ENCODE measurements at regions not wholly inside any gene's neighbourhood (a gene's known extent, or its start where the extent isn't known, plus 50 kb on each side); places are given as distances from the start of the nearest gene placed in this dataset.

DNA sequence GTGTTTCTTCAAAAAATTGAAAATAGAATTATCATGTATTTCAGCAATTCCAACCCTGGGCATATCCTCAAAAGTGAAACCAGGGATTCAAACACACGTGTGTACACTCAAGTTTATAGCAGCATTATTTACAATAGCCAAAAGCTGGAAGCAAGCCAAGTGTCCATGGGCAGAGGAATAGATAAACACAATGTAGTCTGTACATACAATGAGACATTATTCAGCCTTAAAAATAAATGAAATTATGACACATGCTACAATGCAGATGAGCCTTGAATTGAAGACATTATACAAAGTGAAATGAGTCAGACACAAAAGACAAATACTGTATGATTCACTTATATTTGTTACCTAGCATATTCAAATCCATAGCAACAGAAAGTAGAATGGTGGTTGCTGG lies 853.4 kb downstream of the STIM2 start:
- DNase-seq (ENCODE audit: low read depth, low spot score), result no peak

DNA sequence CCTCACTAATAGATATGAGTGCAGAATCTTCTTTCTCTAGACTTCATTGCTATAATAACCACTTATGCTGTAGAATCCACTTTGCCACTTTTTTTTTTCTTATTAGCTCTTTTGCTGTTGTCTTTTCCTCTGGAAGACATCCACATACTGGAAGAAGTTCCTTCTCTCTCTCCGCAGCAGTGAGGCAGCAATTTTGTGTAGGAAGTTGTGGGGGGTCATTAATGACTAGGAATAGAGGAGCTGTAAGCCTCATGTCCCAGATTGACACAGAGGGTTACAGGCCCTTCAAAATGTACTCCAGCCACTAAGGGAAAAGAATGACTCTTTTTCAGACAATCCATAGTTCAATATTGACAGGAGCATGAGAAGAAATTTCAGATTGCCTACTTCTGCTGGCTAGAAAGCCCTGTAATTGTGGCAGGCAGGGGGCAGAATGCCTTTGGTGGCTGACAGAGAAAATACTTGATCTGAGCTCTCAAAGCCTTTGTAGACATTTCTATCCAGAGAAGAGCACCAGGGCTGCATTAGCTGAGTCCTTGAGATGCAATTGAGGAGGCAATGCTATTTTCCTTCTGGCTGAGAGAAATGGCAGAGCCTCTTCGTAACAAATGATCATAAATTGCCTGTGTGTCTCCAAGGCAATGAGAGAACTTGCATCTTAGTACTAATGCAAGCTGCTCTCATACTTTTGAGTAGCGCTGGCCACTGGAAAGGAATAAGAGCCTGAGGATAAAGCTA lies 856.2 kb downstream of the STIM2 start:
- ChIA-PET CTCF (no interaction called here), POLR2A (no interaction called here)
- TF ChIP-seq, protein P1, sequence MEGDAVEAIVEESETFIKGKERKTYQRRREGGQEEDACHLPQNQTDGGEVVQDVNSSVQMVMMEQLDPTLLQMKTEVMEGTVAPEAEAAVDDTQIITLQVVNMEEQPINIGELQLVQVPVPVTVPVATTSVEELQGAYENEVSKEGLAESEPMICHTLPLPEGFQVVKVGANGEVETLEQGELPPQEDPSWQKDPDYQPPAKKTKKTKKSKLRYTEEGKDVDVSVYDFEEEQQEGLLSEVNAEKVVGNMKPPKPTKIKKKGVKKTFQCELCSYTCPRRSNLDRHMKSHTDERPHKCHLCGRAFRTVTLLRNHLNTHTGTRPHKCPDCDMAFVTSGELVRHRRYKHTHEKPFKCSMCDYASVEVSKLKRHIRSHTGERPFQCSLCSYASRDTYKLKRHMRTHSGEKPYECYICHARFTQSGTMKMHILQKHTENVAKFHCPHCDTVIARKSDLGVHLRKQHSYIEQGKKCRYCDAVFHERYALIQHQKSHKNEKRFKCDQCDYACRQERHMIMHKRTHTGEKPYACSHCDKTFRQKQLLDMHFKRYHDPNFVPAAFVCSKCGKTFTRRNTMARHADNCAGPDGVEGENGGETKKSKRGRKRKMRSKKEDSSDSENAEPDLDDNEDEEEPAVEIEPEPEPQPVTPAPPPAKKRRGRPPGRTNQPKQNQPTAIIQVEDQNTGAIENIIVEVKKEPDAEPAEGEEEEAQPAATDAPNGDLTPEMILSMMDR (IDR thresholded peaks at IDR 0.05; ENCODE audit: insufficient read depth, low read length, missing control alignments), result no peak
- H3K4me3 ChIP-seq (ENCODE audit: low read depth, low read length), result no peak overlapping the region
- no peak for DNase-seq (ENCODE audit: low read depth, low spot score)

More for the DNA sequence above, 853.4 kb downstream of the STIM2 start:
- H3K4me3 ChIP-seq (ENCODE audit: low read depth, low read length), result no peak overlapping the region
- CTCF ChIA-PET, result no interaction called here
- POLR2A ChIA-PET, result no interaction called here
- TF ChIP-seq, protein P1 (IDR thresholded peaks at IDR 0.05; ENCODE audit: insufficient read depth, low read length, missing control alignments), result no peak

DNA sequence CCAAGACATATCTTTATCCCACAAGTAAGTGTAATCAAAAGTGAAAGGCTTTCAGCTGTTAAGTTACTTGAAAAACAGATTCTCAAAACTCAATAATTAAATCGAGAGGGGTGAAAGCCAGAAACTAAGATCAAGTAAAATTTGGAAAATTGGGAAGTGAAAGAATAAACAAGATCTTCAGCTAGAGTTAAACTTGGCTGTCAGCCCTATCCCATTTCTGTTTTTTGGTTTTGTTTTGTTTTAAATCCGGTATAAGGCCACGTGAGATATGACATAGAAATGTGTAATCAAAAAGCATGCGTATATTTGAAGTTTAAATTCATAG lies 856.8 kb downstream of the STIM2 start:
- no peak for DNase-seq (ENCODE audit: low read depth, low spot score)
- ChIA-PET POLR2A (no interaction called here), CTCF (no interaction called here)
- no peak overlapping the region for H3K4me3 ChIP-seq (ENCODE audit: low read depth, low read length)
- TF ChIP-seq, protein P1 (IDR thresholded peaks at IDR 0.05; ENCODE audit: insufficient read depth, low read length, missing control alignments), result no peak

DNA sequence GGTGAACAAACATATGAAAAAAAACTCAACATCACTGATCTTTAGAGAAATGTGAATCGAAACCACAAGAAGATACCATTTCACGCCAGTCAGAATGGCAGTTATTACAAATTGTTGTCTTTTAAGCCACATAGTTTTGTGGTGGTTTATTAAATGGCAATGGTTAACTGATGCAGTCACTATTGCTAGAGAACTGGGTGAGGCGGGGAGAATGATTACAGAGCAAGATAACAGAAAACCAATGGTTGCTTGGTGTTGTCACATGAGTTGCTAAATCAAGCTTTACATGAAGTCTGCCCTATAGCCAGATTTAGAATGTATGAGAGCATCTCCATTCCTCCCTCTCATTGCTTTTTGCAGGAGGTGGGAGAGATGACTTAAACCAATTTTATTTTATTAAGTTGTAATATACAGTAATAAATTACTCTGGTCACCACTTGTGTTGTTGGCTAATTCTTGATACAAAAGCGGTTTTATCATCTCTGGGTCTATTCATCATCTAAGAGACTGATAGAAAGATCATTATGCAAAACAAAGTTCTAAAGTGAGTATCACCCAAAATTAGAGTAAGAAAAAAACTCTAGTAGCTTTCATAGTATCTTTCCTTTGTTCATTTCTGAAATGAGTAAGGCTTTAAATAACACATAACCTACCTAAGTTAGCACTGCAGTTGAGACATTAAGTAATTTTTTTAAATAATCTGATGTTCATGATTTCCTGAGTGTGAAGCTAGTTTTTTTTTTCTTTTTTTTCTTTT lies 859.5 kb downstream of the STIM2 start:
- TF ChIP-seq, protein P1 (IDR thresholded peaks at IDR 0.05; ENCODE audit: insufficient read depth, low read length, missing control alignments), result no peak
- no peak overlapping the region for H3K4me3 ChIP-seq (ENCODE audit: low read depth, low read length)
- CTCF ChIA-PET, result no interaction called here
- DNase-seq (ENCODE audit: low read depth, low spot score), result no peak
- POLR2A ChIA-PET, result interaction anchor here (0.7 kb wide), 1 partner anchor 1545 kb away, joined by 4 read pairs; no protein-coding TSS in a partner anchor

DNA sequence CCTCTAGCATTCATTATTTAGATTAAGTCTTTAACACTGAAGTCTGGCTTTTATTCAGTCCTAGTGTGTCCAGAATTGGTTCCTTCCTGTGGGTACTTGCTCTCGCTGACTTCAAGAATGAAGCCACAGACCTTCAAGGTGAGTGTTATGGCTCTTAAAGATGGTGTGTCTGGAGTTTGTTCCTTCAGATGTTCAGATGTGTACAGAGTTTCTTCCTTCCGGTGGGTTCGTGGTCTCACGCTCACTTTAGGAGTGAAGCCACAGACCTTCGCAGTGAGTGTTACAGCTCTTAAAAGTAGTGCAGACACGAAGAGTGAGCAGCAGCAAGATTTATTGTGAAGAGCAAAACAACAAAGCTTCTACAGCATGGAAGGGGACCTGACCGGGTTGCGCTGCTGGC lies 860.6 kb downstream of the STIM2 start:
- CTCF ChIA-PET, result no interaction called here
- DNase-seq (ENCODE audit: low read depth, low spot score), result no peak
- TF ChIP-seq, protein P1 (IDR thresholded peaks at IDR 0.05; ENCODE audit: insufficient read depth, low read length, missing control alignments), result no peak
- no peak overlapping the region for H3K4me3 ChIP-seq (ENCODE audit: low read depth, low read length)
- POLR2A ChIA-PET, result no interaction called here

DNA sequence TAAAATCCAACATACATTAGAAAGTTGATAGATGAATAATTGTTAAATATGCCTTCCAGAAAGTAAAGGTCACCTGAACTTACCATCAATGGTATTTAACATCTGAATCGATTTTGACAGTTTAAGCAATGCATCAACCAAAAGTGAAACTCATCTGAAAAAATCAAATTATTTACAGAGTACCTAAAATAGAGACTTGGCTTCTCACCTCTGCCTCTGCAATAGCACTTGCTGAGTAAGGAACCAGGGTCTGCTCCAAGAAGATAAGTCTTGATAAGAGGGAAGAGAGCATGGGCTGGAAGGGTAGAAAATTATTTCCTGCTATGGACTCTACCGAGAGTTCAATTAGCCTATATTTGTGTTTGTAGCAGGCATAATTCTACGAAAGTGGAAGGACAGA lies 868.3 kb downstream of the STIM2 start:
- H3K4me3 ChIP-seq (ENCODE audit: low read depth, low read length), result no peak overlapping the region
- DNase-seq (ENCODE audit: low read depth, low spot score), result no peak
- TF ChIP-seq, protein P1 (IDR thresholded peaks at IDR 0.05; ENCODE audit: insufficient read depth, low read length, missing control alignments), result no peak
- POLR2A ChIA-PET, result no interaction called here
- CTCF ChIA-PET, result no interaction called here
